Endothelial cell (in vitro differentiated cells): ENCODE measurements at regions not wholly inside any gene's neighbourhood (a gene's known extent, or its start where the extent isn't known, plus 50 kb on each side); places are given as distances from the start of the nearest gene placed in this dataset.

Experiments used
- DNase-seq: peaks from one replicate; pipeline ENCODE4 v3.0.0; 2021; ENCODE audit warnings: low spot score
- H3K27ac Mint-ChIP-seq: one replicate; pipeline ENCODE4 v1.8.0; 2021; ENCODE audit warnings: mixed read lengths, inconsistent platforms; ENCODE audit not compliant: unreplicated experiment
- H3K27me3 Mint-ChIP-seq: one replicate; pipeline ENCODE4 v1.8.0; 2021; ENCODE audit warnings: mild to moderate bottlenecking, moderate library complexity, mixed read lengths, inconsistent platforms; ENCODE audit not compliant: unreplicated experiment
- H3K36me3 Mint-ChIP-seq: one replicate; pipeline ENCODE4 v1.8.0; 2021; ENCODE audit warnings: mild to moderate bottlenecking, low read depth, mixed read lengths, inconsistent platforms; ENCODE audit not compliant: unreplicated experiment
- H3K4me1 Mint-ChIP-seq: one replicate; pipeline ENCODE4 v1.8.0; 2021; ENCODE audit warnings: mild to moderate bottlenecking, mixed read lengths, inconsistent platforms; ENCODE audit not compliant: unreplicated experiment
- H3K4me3 Mint-ChIP-seq: one replicate; pipeline ENCODE4 v1.8.0; 2021; ENCODE audit warnings: mild to moderate bottlenecking, mixed read lengths, inconsistent platforms; ENCODE audit not compliant: unreplicated experiment
- H3K9me3 Mint-ChIP-seq: one replicate; pipeline ENCODE4 v1.8.0; 2021; ENCODE audit warnings: mixed read lengths, inconsistent platforms; ENCODE audit not compliant: unreplicated experiment
- TF ChIP-seq, protein P1 (sequence below): fragments of 200-600 bp; sonication (generic); IDR thresholded peaks from one replicate; pipeline ENCODE4 v1.5.0; 2021; ENCODE audit warnings: antibody characterized with exemption; ENCODE audit not compliant: unreplicated experiment

DNA sequence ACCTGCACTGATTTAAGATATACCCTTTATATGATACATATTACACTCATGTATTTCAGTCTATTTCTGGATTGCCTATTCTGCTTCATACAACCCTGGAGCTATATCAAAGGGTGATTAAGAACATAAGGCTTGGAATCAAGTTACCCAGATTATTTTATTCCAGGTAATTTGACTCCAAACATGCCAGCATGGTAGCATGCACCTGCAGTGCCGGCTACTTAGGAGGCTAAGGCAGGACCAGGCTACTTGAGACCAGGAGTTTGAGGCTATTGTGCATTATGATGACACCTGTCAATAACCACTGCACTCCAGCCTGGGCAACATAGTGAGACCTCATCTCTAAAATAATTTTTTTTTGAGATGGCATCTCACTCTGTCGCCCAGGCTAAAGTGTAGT is 50.4 kb upstream of the NEO1 start:
- Mint-ChIP-seq H3K4me1 (peaks cover 15% of the 10 kb centered on the region), H3K27me3 (peaks cover 6% of the 10 kb centered on the region), H3K36me3 (no peaks in the 10 kb centered on the region), H3K27ac (no peak overlapping the region), H3K9me3 (no peaks in the 10 kb centered on the region), H3K4me3 (no peak overlapping the region)
- no peak for DNase-seq
- TF ChIP-seq, protein P1, sequence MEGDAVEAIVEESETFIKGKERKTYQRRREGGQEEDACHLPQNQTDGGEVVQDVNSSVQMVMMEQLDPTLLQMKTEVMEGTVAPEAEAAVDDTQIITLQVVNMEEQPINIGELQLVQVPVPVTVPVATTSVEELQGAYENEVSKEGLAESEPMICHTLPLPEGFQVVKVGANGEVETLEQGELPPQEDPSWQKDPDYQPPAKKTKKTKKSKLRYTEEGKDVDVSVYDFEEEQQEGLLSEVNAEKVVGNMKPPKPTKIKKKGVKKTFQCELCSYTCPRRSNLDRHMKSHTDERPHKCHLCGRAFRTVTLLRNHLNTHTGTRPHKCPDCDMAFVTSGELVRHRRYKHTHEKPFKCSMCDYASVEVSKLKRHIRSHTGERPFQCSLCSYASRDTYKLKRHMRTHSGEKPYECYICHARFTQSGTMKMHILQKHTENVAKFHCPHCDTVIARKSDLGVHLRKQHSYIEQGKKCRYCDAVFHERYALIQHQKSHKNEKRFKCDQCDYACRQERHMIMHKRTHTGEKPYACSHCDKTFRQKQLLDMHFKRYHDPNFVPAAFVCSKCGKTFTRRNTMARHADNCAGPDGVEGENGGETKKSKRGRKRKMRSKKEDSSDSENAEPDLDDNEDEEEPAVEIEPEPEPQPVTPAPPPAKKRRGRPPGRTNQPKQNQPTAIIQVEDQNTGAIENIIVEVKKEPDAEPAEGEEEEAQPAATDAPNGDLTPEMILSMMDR = no peak

DNA sequence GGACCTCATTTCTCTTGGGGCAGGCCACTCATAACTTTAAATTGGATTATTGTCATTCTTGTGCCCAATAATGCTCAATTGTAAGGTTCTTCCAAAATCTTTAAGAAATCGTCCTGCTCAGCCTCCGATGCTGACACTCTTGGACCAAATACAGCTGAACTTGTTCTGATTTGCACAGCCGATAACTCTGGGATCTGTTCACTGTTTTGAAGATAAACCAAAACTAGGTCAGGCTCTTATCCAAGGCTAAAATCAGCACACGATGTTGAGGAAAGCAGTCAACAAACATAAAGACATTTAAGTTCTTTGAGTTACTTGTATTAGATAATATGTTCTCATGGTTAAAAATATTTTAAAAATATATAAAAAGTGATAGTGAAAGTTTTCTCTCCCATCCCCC is 52.0 kb upstream of the NEO1 start:
- Mint-ChIP-seq H3K27ac (no peak overlapping the region), H3K36me3 (no peaks in the 10 kb centered on the region), H3K9me3 (no peaks in the 10 kb centered on the region), H3K4me3 (peak overlapping the region; percentile 6), H3K27me3 (peaks cover 4% of the 10 kb centered on the region), H3K4me1 (peaks cover 15% of the 10 kb centered on the region)
- DNase-seq = no peak
- TF ChIP-seq, protein P1 = no peak

DNA sequence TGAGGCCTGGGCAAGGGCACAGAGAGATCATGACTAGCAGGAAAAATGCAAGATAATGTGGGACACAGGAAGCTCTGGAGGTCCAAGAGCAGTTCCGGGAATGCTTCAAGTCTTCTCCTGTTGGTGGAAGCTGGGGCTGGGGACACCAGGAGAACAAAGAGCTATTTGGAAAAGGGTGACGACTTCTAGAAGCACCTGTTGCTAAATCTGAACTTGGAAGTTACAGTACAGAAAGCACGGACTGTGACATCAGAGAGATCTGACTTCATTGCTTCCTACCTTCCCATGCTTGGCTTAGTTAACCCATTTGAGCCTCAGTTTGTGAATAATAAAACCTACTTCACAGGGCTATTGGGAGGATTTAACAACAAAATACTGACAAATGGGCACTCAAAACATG is 52.7 kb upstream of the NEO1 start:
- no peak overlapping the region for H3K27ac Mint-ChIP-seq
- no peaks in the 10 kb centered on the region for H3K36me3 Mint-ChIP-seq
- TF ChIP-seq, protein P1 = no peak
- peaks cover 4% of the 10 kb centered on the region for H3K27me3 Mint-ChIP-seq
- DNase-seq = no peak
- H3K4me3 Mint-ChIP-seq = no peak overlapping the region
- peaks cover 15% of the 10 kb centered on the region for H3K4me1 Mint-ChIP-seq
- no peaks in the 10 kb centered on the region for H3K9me3 Mint-ChIP-seq

DNA sequence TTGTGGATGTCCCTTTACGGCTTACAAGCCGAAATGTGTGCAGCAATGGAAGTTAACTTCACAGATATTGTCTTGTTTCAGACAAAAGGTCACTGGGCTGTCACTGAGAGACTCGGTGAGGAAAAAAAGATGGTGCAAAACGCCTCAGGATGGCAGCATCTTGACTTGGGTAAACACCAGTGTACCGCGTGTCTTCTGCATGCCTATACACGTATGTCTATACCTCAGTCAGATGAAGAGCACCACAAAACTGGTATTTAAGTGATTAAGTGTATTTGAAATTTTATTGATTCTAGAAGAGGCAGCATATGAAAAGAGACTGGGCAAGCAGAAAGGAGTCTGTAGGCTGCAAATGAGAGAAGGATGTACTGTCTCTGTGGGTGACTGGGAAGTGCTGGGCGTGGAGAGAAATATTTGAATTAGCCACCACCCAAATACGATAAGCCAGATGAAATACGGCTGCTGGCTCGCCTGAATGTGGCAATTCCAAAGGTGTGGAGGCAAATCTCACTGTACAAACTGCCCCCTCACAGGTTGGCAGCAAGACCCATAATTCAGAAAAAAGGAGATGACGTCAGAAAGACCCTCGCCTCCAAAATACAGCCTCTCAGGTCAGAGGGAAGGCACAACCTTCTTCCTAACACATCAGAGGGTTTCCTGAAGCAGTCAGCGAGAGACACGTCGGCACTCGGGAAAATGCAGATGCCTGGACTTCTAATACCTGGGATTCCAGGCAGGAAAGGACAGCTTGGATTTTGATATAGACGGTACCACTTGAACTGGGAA is 53.4 kb upstream of the NEO1 start:
- DNase-seq = no peak
- H3K4me1 Mint-ChIP-seq = peaks cover 15% of the 10 kb centered on the region
- TF ChIP-seq, protein P1 = no peak
- no peaks in the 10 kb centered on the region for H3K36me3 Mint-ChIP-seq
- H3K27me3 Mint-ChIP-seq = peaks cover 4% of the 10 kb centered on the region
- H3K27ac Mint-ChIP-seq = no peak overlapping the region
- no peaks in the 10 kb centered on the region for H3K9me3 Mint-ChIP-seq
- H3K4me3 Mint-ChIP-seq = no peak overlapping the region

DNA sequence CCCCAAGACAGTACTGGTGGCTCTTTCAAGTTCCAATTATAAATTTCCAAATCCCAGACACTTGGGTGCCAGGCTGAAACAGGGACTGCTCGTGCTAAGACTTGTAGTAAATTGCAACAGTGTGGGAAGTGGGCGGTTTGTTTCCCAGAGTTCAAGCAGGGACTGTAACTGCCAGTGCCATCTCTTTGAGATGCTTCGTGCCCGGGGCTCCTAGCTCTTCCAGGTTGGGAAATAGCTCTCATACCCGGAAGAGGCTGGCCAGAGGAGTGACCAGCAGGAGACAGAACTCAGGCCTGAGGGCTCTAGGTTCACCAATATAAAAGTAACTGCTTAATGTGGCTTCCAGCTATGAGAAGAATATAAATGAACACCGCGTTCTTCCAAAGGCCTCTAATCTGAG is 54.0 kb upstream of the NEO1 start:
- peaks cover 4% of the 10 kb centered on the region for H3K27me3 Mint-ChIP-seq
- TF ChIP-seq, protein P1 = no peak
- H3K4me3 Mint-ChIP-seq = no peak overlapping the region
- no peak overlapping the region for H3K27ac Mint-ChIP-seq
- H3K9me3 Mint-ChIP-seq = no peaks in the 10 kb centered on the region
- H3K36me3 Mint-ChIP-seq = no peaks in the 10 kb centered on the region
- peaks cover 15% of the 10 kb centered on the region for H3K4me1 Mint-ChIP-seq
- no peak for DNase-seq
